HL-60 (cell line): ENCODE measurements at regions not wholly inside any gene's neighbourhood (a gene's known extent, or its start where the extent isn't known, plus 50 kb on each side); places are given as distances from the start of the nearest gene placed in this dataset.
"Not testable (repeated sequence)": the region's sequence is repeated elsewhere in the genome, so short reads cannot be mapped to it uniquely, and the experiment has no call there.

Source experiments
- DNase-seq, 2 experiments: peaks; one replicate each; pipeline ENCODE4 v3.0.0-alpha.2; 2010 to 2020; ENCODE audit warnings: low read depth in 1 of 2, low spot score in 1 of 2
- H3K27ac ChIP-seq: fragments of 250-450 bp; sonication (Bioruptor Pico); replicated peaks from 2 replicates; pipeline ENCODE4 v1.5.1; 2020; ENCODE audit warnings: mild to moderate bottlenecking, moderate library complexity
- H3K27me3 ChIP-seq: fragments of 250-450 bp; sonication (Bioruptor Pico); 2 replicates; pipeline ENCODE4 v1.5.1; 2021; ENCODE audit warnings: mild to moderate bottlenecking, moderate library complexity; ENCODE audit not compliant: insufficient read depth, poor library complexity, severe bottlenecking
- H3K4me3 ChIP-seq: replicated peaks from 2 replicates; pipeline ENCODE4 v1.5.1; 2011; ENCODE audit warnings: mild to moderate bottlenecking, control low read depth, low read length; ENCODE audit not compliant: insufficient read depth
- CTCF ChIP-seq: IDR thresholded peaks from one replicate; pipeline ENCODE4 v1.5.1; 2011; ENCODE audit warnings: low read length, control low read depth, inconsistent platforms; ENCODE audit not compliant: insufficient read depth
- GABPA ChIP-seq: IDR thresholded peaks from 2 replicates; pipeline ENCODE4 v1.6.1; 2012; ENCODE audit warnings: low read depth
- POLR2AphosphoS5 ChIP-seq: IDR thresholded peaks from 2 replicates; pipeline ENCODE4 v1.6.1; 2012; ENCODE audit warnings: low read depth
- REST ChIP-seq: IDR thresholded peaks from 2 replicates; pipeline ENCODE4 v1.6.1; 2012; ENCODE audit warnings: low read depth; ENCODE audit not compliant: insufficient replicate concordance
- SPI1 ChIP-seq: IDR thresholded peaks from 2 replicates; pipeline ENCODE4 v1.6.1; 2012; ENCODE audit warnings: low read depth, mild to moderate bottlenecking, borderline replicate concordance

DNA sequence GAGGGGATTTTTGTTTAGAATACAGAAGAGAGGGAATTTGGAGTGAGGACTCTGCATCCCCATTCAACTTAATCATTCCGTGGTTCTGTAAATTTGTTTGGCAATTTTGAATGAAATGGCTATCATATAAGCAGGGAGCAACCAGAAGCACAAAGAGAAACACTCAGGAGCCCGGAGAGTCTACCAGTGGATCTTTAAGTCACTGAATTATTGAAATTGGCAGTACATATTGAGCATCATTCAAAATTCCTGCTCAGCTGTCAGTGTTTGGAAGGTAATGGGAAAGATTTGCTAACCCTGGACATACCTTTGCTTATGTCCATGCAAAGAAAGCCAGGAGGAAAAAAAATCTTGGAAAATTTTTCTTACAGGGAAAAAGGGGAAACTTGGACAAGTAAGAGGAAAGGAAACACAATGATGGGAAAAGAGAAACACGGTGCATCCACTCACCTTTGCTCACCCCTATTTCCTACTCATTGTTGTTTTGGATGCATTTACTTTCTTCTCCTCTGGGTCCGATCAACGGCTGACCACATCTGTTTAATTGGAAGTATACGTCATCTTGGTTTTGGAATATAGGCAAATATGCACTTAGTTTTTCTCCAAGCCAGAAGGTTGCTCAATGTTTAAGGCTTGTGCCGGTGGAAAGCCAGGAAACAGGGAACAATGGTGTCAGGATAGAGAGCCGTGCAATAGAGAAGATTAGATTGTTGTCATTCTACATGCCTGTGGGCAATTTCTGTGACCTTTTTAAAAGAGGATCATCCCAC, 243.0 kb upstream of the LYPLAL1 start:
- Histone ChIP-seq H3K27ac (no peak overlapping the region), H3K4me3 (no peak overlapping the region), H3K27me3 (peaks cover 7% of the 10 kb centered on the region)
- TF ChIP-seq REST (no peak), POLR2AphosphoS5 (no peak), SPI1 (no peak), GABPA (no peak), CTCF (no peak)
- no peak for DNase-seq

GRCh38 chr1:218931324-218931723, 242.4 kb upstream of the LYPLAL1 start:
- H3K27ac ChIP-seq, result no peak overlapping the region
- peaks cover 7% of the 10 kb centered on the region for H3K27me3 ChIP-seq

DNA sequence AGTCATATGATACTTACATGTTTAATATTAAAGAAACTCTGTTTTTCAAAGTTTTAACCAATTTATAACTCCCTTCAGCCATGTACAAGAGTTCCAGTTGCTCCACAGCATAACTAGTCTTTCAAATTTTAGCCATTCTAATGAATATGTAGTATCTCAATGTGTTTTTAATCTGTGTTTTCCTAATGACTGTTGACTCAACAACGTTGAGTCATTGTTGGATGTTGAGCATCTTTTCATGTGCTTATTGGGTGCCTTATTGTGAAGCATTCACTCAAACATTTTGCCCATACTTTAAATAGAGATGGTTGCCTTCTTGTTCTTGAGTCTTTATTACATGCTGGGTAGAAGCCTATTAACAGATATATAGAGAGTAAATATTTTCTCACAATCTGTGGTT, 240.2 kb upstream of the LYPLAL1 start:
- no peak for DNase-seq
- TF ChIP-seq SPI1 (no peak), GABPA (no peak), CTCF (no peak), REST (no peak), POLR2AphosphoS5 (no peak)
- no peak overlapping the region for H3K27ac ChIP-seq
- peaks cover 7% of the 10 kb centered on the region for H3K27me3 ChIP-seq
- H3K4me3 ChIP-seq, result no peak overlapping the region

More at GRCh38 chr1:218931324-218931723, 242.4 kb upstream of the LYPLAL1 start:
- no peak for TF ChIP-seq GABPA
- DNase-seq, result no peak
- no peak overlapping the region for H3K4me3 ChIP-seq

GRCh38 chr1:218935408-218935807, 238.3 kb upstream of the LYPLAL1 start:
- not testable (repeated sequence) for H3K27ac ChIP-seq, H3K4me3 ChIP-seq

GRCh38 chr1:218938259-218938658, 235.4 kb upstream of the LYPLAL1 start:
- TF ChIP-seq SPI1 (no peak), REST (no peak), POLR2AphosphoS5 (no peak)
- Histone ChIP-seq H3K27me3 (no peaks in the 10 kb centered on the region), H3K27ac (no peak overlapping the region), H3K4me3 (no peak overlapping the region)
- no peak for DNase-seq

More at GRCh38 chr1:218935408-218935807, 238.3 kb upstream of the LYPLAL1 start:
- DNase-seq, H3K27me3 ChIP-seq: not testable (repeated sequence)
